K562 (cell line): ENCODE measurements at regions not wholly inside any gene's neighbourhood (a gene's known extent, or its start where the extent isn't known, plus 50 kb on each side); places are given as distances from the start of the nearest gene placed in this dataset.

Experiments used
- ATAC-seq: fragments of 200-7000 bp; cut with Tn5 transposase; 3 replicates; pipeline ENCODE4 v1.9.1; 2020; ENCODE audit warnings: moderate library complexity
- BruUV-seq: library from RNA; stranded (reverse); fragments of 400-500 nt; replicated peaks from 2 replicates; lab custom pipeline; 2021; lab: Mats Ljungman, UMichigan
- CTCF ChIA-PET: fragments of 300-600 bp; formaldehyde crosslinking; extraction: SDS; loops from one replicate; lab custom pipeline; 2021; ENCODE audit warnings: low intra/inter-chr PET ratio; lab: Yijun Ruan, JAX
- POLR2A ChIA-PET: fragments of 300-600, 350-650 bp; sonication (Branson Sonifier 250); formaldehyde crosslinking; extraction: SDS; loops from one replicate; lab custom pipeline; 2021; ENCODE audit warnings: antibody characterized with exemption, inconsistent platforms; lab: Yijun Ruan, JAX
- DNase-seq, 4 experiments: peaks; one replicate each; pipeline versions ENCODE4 v3.0.0 to v3.0.0-alpha.2; 2011 to 2018; ENCODE audit warnings: low spot score in 3 of 4, mixed read lengths in 3 of 4; ENCODE audit errors: extremely low read depth in 1 of 4
- FAIRE-seq: peaks from 2 replicates; lab custom pipeline; 2011; peaks lifted over from hg19 to GRCh38; lab: Jason Lieb, UNC
- H2AFZ ChIP-seq: 2 replicates; pipeline ENCODE4 v1.6.0; 2011; ENCODE audit warnings: low read depth, low read length, control low read depth, inconsistent platforms
- H3K27ac ChIP-seq: fragments of 200-600 bp; 3 replicates; pipeline ENCODE4 v1.8.0; 2011; ENCODE audit warnings: low read depth, mild to moderate bottlenecking, control low read depth, inconsistent platforms, low read length, moderate library complexity, mixed read lengths; ENCODE audit errors: extremely low read depth
- H3K27me3 ChIP-seq, 2 experiments: fragments of 300-600 bp in 1 of 2; 2 replicates in 1 of 2; 3 replicates in 1 of 2; pipeline versions ENCODE4 v1.6.0 to v1.8.0; 2011; ENCODE audit warnings: inconsistent platforms in 2 of 2, low read length in 2 of 2, mild to moderate bottlenecking in 1 of 2, mixed read lengths in 1 of 2, moderate library complexity in 1 of 2; ENCODE audit not compliant: control insufficient read depth in 2 of 2, insufficient read depth in 2 of 2
- H3K36me3 ChIP-seq: fragments of 300-600 bp; 3 replicates; pipeline ENCODE4 v1.8.0; 2011; ENCODE audit warnings: mild to moderate bottlenecking, low read length, inconsistent platforms; ENCODE audit not compliant: control insufficient read depth, insufficient read depth
- H3K4me1 ChIP-seq, 2 experiments: fragments of 200-600 bp in 1 of 2; replicated peaks in 1 of 2; 2 replicates in 1 of 2; 3 replicates in 1 of 2; pipeline versions ENCODE4 v1.5.1 to v1.8.0; 2011; ENCODE audit warnings: inconsistent platforms in 2 of 2, low read length in 2 of 2, mild to moderate bottlenecking in 1 of 2, mixed read lengths in 1 of 2, moderate library complexity in 1 of 2; ENCODE audit not compliant: control insufficient read depth in 2 of 2, insufficient read depth in 2 of 2
- H3K4me2 ChIP-seq: 2 replicates; pipeline ENCODE4 v1.6.1; 2011; ENCODE audit warnings: low read length, control low read depth, inconsistent platforms, mixed read lengths; ENCODE audit not compliant: insufficient read depth
- H3K4me3 ChIP-seq: fragments of 200-600 bp; sonication (generic), shearing (Covaris generic); 2 replicates; pipeline ENCODE4 v1.5.1; 2016; ENCODE audit warnings: control low read depth, inconsistent platforms
- H3K79me2 ChIP-seq: fragments of 200-600 bp; 3 replicates; pipeline ENCODE4 v1.8.0; 2011; ENCODE audit warnings: low read length, inconsistent platforms; ENCODE audit not compliant: control insufficient read depth, insufficient read depth
- H3K9ac ChIP-seq, 2 experiments: 2 replicates each; pipeline versions ENCODE4 v1.6.0 to v1.6.1; 2011; ENCODE audit warnings: low read depth in 2 of 2, low read length in 2 of 2, control low read depth in 1 of 2, inconsistent platforms in 1 of 2, mild to moderate bottlenecking in 1 of 2, mixed read lengths in 1 of 2; ENCODE audit not compliant: insufficient read depth in 1 of 2
- H3K9me1 ChIP-seq: one replicate; pipeline ENCODE4 v1.6.0; 2011; ENCODE audit warnings: inconsistent platforms, mild to moderate bottlenecking, low read length, moderate library complexity; ENCODE audit not compliant: control insufficient read depth, insufficient read depth
- H3K9me3 ChIP-seq: replicated peaks from 2 replicates; pipeline ENCODE4 v1.5.1; 2011; ENCODE audit warnings: low read depth, low read length, inconsistent platforms; ENCODE audit not compliant: control insufficient read depth, insufficient read depth
- H4K20me1 ChIP-seq: replicated peaks from 2 replicates; pipeline ENCODE4 v1.6.1; 2011; ENCODE audit warnings: low read length, inconsistent platforms, mixed read lengths; ENCODE audit not compliant: control insufficient read depth, insufficient read depth
- ARID3B ChIP-seq: fragments of 250-450 bp; sonication (Bioruptor Pico); IDR thresholded peaks from 2 replicates; pipeline ENCODE4 v1.4.0; 2020; ENCODE audit warnings: borderline replicate concordance
- ELK1 ChIP-seq: sonication (generic); formaldehyde crosslinking; IDR thresholded peaks from 2 replicates; pipeline ENCODE4 v1.8.1; 2022; ENCODE audit warnings: missing genetic modification reagents
- EZH2 ChIP-seq: IDR thresholded peaks from 2 replicates; pipeline ENCODE4 v1.6.1; 2012; ENCODE audit warnings: low read depth, mild to moderate bottlenecking, inconsistent platforms, low read length, borderline replicate concordance
- LARP7 ChIP-seq: fragments of 450-650 bp; IDR thresholded peaks from 2 replicates; pipeline ENCODE4 v1.6.1; 2016
- MNT ChIP-seq, 2 experiments: fragments of 450-650 bp; conservative IDR thresholded peaks; 2 replicates each; pipeline ENCODE4 v1.6.1; 2017; ENCODE audit warnings: mild to moderate bottlenecking in 2 of 2, moderate library complexity in 2 of 2
- NR1H2 ChIP-seq: sonication (generic); formaldehyde crosslinking; IDR thresholded peaks from 2 replicates; pipeline ENCODE4 v1.4.0; 2020; ENCODE audit warnings: mild to moderate bottlenecking, missing genetic modification reagents
- PRMT5 ChIP-seq: sonication (generic); formaldehyde crosslinking; IDR thresholded peaks from 2 replicates; pipeline ENCODE4 v1.5.0; 2020; ENCODE audit warnings: missing genetic modification reagents
- RFX1 ChIP-seq: fragments of 450-650 bp; IDR thresholded peaks from 2 replicates; pipeline ENCODE4 v1.6.1; 2016; ENCODE audit warnings: mild to moderate bottlenecking, moderate library complexity
- SMAD3 ChIP-seq: fragments of 450-650 bp; formaldehyde crosslinking; conservative IDR thresholded peaks from 2 replicates; pipeline ENCODE4 v1.4.0; 2020; ENCODE audit warnings: mild to moderate bottlenecking
- ZNF444 ChIP-seq: fragments of 250-450 bp; sonication (Bioruptor Pico); IDR thresholded peaks from 2 replicates; pipeline ENCODE4 v1.4.0; 2020; ENCODE audit warnings: mild to moderate bottlenecking, moderate library complexity
- WGBS: fragments of 100-300 bp; shearing (Covaris generic); methylation state at CpG from one replicate; pipeline ENCODE4 v1.1.6; 2016; ENCODE audit warnings: low coverage, mixed read lengths; ENCODE audit not compliant: insufficient coverage; ENCODE audit errors: missing lambda C conversion rate; 5-methylcytosine and 5-hydroxymethylcytosine counted together
- in situ Hi-C: fragments of 300-500 bp; cut with MboI; formaldehyde crosslinking; loops from 4 replicates; pipeline ENCODE4 v1.15.0; 2018; ENCODE audit warnings: inconsistent platforms, mixed read lengths
- intact Hi-C: fragments of 100-400 bp; cut with micrococcal nuclease; formaldehyde crosslinking; loops from 2 replicates; pipeline ENCODE4 v1.14.2; 2022
- TF ChIP-seq, protein P1 (sequence below): fragments of 150-350 bp; conservative IDR thresholded peaks from 2 replicates; pipeline ENCODE4 v1.6.1; 2014; ENCODE audit warnings: low read length

DNA sequence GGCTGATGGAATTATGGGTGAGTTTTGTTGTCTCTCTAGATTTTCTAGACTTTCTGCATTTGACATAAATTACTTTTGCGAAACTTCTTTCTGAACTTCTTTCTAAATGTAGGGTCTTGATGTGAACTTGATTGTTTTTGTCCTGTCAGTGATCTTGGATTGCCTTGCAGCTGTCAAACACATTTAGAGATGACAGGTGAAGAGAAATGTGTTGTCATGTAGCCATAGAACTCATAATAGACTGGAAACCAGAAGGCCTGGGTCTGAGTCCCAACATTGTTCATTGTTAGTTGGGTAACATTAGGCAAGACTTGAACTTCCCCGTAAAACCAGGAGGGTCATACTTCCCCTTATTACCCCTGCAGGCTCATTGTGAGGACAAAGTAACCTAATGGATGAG lies 109.0 kb downstream of the LRIG3 start:
- no peak overlapping the region for H3K4me3 ChIP-seq
- FAIRE-seq (no peak), DNase-seq (no peak), ATAC-seq (no peak)
- H3K4me2 ChIP-seq = no peak overlapping the region
- H3K36me3 ChIP-seq = no peaks in the 10 kb centered on the region
- no peaks in the 10 kb centered on the region for H3K9me3 ChIP-seq
- H3K27me3 ChIP-seq = no peaks in the 10 kb centered on the region
- BruUV-seq = no TSS peak
- H3K4me1 ChIP-seq = no peaks in the 10 kb centered on the region
- ChIA-PET CTCF (no interaction called here), POLR2A (no interaction called here)
- TF ChIP-seq ELK1 (CRISPR knock-in tag) = no peak
- TF ChIP-seq, protein P1, sequence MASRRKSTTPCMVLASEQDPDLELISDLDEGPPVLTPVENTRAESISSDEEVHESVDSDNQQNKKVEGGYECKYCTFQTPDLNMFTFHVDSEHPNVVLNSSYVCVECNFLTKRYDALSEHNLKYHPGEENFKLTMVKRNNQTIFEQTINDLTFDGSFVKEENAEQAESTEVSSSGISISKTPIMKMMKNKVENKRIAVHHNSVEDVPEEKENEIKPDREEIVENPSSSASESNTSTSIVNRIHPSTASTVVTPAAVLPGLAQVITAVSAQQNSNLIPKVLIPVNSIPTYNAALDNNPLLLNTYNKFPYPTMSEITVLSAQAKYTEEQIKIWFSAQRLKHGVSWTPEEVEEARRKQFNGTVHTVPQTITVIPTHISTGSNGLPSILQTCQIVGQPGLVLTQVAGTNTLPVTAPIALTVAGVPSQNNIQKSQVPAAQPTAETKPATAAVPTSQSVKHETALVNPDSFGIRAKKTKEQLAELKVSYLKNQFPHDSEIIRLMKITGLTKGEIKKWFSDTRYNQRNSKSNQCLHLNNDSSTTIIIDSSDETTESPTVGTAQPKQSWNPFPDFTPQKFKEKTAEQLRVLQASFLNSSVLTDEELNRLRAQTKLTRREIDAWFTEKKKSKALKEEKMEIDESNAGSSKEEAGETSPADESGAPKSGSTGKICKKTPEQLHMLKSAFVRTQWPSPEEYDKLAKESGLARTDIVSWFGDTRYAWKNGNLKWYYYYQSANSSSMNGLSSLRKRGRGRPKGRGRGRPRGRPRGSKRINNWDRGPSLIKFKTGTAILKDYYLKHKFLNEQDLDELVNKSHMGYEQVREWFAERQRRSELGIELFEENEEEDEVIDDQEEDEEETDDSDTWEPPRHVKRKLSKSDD = no peak
- no peak for TF ChIP-seq PRMT5 (CRISPR knock-in tag)
- no peak for TF ChIP-seq EZH2
- no peak for TF ChIP-seq LARP7
- TF ChIP-seq MNT (conservative IDR thresholded peaks at IDR 0.05) = no peak
- no peak for TF ChIP-seq NR1H2 (CRISPR knock-in tag)
- no peak for TF ChIP-seq ZNF444
- TF ChIP-seq RFX1 = no peak
- no peak for TF ChIP-seq ARID3B (CRISPR knock-in tag)
- TF ChIP-seq SMAD3 (CRISPR knock-in tag) = no peak
- no peaks in the 10 kb centered on the region for H3K9me1 ChIP-seq
- 0% methylated on average over 2 of the region's 2 CpGs for WGBS
- H4K20me1 ChIP-seq = no peaks in the 10 kb centered on the region
- no peaks in the 10 kb centered on the region for H3K79me2 ChIP-seq
- intact Hi-C loops = no loop called here
- no peak overlapping the region for H2AFZ ChIP-seq
- H3K27ac ChIP-seq = no peak overlapping the region
- in situ Hi-C loops = no loop called here
- no peak overlapping the region for H3K9ac ChIP-seq
